GM12872 (cell line): ENCODE measurements at regions not wholly inside any gene's neighbourhood (a gene's known extent, or its start where the extent isn't known, plus 50 kb on each side); places are given as distances from the start of the nearest gene placed in this dataset.

ENCODE experiments used
- TF ChIP-seq, protein P1 (sequence below): IDR thresholded peaks from 3 replicates; pipeline ENCODE4 v1.5.1; 2011; ENCODE audit warnings: low read depth, mild to moderate bottlenecking, low read length, moderate library complexity; ENCODE audit not compliant: insufficient read depth

DNA sequence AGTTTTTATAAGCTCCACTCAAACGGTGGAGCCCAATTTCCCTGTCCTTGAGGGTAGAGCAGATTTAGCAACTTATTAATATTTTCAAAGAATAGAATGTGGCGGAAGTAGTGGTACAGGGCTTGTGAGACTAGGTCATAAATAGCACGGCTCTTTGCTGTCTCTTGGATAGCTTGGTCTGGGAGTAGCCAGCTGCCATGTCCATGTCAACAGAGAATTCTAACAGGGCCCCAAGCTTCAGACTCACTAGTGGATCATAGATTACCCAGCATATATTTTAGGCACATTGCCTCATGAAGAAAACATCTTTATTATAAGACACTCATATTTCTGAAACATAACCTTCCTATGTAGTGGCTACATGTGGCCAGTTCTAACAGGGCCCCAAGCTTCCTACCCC, 755.7 kb downstream of the HDGFL1 start:
- TF ChIP-seq, protein P1, sequence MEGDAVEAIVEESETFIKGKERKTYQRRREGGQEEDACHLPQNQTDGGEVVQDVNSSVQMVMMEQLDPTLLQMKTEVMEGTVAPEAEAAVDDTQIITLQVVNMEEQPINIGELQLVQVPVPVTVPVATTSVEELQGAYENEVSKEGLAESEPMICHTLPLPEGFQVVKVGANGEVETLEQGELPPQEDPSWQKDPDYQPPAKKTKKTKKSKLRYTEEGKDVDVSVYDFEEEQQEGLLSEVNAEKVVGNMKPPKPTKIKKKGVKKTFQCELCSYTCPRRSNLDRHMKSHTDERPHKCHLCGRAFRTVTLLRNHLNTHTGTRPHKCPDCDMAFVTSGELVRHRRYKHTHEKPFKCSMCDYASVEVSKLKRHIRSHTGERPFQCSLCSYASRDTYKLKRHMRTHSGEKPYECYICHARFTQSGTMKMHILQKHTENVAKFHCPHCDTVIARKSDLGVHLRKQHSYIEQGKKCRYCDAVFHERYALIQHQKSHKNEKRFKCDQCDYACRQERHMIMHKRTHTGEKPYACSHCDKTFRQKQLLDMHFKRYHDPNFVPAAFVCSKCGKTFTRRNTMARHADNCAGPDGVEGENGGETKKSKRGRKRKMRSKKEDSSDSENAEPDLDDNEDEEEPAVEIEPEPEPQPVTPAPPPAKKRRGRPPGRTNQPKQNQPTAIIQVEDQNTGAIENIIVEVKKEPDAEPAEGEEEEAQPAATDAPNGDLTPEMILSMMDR: no peak

DNA sequence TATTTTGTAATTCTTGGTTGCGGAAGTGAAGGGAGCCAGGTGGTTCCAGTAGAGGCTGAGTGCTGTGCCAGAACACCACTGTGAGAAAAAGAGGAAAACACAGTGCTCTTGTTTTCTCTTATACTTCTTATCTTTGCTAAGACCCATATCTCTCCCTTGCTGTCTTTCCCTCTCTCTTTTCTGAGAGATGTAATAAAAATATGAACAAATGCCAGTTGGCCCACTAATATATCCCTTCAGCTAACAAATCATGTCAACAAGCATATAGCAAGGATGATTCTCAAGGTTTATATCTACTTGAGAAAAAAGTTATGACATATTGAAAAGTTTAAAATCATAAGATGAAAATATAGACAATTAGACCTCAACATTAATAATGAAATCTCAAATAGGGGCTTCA, 758.3 kb downstream of the HDGFL1 start:
- TF ChIP-seq, protein P1: no peak

DNA sequence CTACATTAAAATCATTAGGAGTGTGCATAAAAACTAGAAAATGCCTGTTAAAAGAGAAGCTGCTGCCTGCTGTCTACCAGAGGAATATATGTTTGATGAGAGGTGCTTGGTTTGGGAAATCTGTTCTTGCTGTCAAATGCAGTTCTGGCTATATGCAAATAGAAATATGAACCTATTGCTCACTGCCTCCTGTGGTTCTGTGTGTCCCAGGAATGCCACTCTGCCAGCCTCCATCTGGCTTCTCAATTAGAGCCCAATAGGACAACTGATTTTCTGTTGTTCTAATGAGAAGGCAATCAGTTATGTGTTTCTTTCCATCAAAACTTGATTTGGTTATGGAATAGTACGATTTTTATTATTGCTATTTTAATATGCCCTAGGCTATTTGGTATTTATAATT, 759.7 kb downstream of the HDGFL1 start:
- TF ChIP-seq, protein P1: no peak

DNA sequence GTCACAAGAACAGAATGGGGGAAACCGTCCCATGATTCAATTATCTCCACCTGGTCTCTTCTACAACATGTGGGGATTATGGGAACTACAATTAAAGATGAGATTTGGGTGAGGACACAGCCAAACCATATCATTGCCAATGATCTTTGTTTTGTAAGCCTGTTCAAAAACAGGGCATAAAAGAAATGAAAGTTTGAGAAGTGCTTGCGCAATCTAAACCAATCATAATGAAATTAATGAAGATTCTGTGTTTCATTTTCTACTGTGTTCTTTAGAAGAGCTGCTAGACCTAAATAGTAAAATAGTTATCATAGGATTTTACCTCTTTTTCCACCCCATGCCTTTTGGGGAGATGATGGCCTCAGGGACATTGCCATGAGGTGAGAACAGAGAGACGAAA, 761.3 kb downstream of the HDGFL1 start:
- TF ChIP-seq, protein P1: no peak

DNA sequence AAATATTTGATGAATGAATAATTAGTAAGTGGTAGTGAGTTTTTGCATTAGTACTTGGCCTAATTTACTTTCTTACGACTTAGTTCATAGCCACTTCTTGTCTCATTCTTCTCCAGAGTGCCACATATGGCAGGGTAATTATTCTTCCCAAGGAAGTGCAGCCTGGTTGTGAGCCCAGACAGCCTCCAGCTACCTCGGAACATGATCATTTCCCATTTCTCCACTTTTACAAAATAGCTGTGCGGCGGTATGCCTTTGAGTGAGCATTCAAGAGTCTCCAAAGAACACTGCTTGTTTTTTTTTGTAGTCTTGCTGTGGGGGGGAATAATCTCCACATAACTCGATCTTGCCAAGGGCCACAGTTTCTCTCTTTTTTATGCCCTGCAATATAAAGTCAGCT, 765.0 kb downstream of the HDGFL1 start:
- TF ChIP-seq, protein P1: no peak

DNA sequence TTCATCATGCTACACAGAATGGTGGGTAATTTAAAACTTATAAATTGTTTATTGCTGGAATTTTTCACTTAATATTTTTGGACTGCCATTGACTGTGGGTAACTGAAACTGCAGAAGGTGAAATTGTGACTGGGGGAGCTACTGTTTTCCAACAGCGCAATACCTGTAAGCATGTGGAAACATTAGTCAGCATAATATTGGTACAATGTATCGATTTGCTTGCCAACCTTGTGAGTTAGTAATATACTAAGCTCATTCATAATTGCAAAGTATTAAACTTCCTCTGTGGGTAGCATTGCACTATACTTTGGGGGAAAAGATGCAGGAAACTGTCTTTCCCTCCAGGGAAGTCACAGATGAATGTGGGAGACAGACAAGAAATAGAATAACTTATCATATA, 766.5 kb downstream of the HDGFL1 start:
- TF ChIP-seq, protein P1: no peak

DNA sequence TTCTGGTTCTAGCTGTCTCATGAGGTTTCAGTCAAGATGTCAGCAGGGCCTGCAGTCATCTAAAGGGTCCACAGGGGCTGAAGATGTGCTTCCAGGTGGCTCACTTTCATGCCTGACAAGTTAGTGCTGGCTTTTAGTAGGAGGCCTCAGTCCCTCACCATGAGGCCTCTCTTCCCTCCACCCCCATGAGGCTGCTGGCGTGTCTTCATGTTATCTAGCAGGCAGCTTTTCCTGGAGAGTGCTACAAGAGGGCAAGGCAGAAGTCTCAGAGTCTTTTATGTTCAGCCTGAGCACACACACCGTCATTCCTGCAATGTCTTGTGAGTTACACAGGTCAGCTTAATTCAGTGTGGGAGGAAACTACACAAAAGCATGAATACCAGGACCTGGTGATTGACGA, 769.9 kb downstream of the HDGFL1 start:
- TF ChIP-seq, protein P1: no peak

DNA sequence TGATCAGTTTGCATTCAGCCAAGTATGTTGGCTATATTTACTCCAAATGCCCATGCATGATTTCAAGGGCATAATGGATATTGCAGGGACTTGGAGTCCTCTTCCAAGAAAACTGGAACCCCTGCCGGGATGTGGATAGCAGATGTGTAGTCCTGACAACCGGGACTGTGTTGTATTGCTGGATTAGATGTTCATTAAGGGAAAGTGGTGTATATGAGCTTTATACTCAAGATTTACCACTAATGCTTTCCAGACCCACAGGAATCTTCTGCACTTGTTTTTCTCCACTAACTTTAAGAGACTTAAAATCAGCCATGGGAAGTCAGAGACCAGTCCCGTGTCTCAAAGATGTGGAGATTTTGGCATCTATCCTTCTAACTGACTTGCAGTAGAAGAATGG, 770.9 kb downstream of the HDGFL1 start:
- TF ChIP-seq, protein P1: no peak
